Adipocyte (in vitro differentiated cells): ENCODE measurements at regions not wholly inside any gene's neighbourhood (a gene's known extent, or its start where the extent isn't known, plus 50 kb on each side); places are given as distances from the start of the nearest gene placed in this dataset.

ENCODE experiments used
- DNase-seq: peaks from one replicate; pipeline ENCODE4 v3.0.0-alpha.2; 2015; ENCODE audit warnings: low read depth
- H3K27me3 ChIP-seq: replicated peaks from 2 replicates; pipeline ENCODE4 v1.7.0; 2013; ENCODE audit warnings: mild to moderate bottlenecking, low read length, moderate library complexity; ENCODE audit not compliant: control insufficient read depth, insufficient read depth
- H3K36me3 ChIP-seq: 2 replicates; pipeline ENCODE4 v1.7.0; 2013; ENCODE audit warnings: low read length, mild to moderate bottlenecking, moderate library complexity; ENCODE audit not compliant: control insufficient read depth, insufficient read depth, severe bottlenecking
- H3K4me1 ChIP-seq: 2 replicates; pipeline ENCODE4 v1.7.0; 2013; ENCODE audit warnings: mild to moderate bottlenecking, low read length, moderate library complexity; ENCODE audit not compliant: control insufficient read depth, insufficient read depth
- H3K4me3 ChIP-seq: 2 replicates; pipeline ENCODE4 v1.7.0; 2013; ENCODE audit warnings: mild to moderate bottlenecking, low read length, moderate library complexity
- H3K9ac ChIP-seq: 2 replicates; pipeline ENCODE4 v1.7.0; 2013; ENCODE audit warnings: mild to moderate bottlenecking, low read length, moderate library complexity
- H3K9me3 ChIP-seq: 2 replicates; pipeline ENCODE4 v1.7.0; 2013; ENCODE audit warnings: mild to moderate bottlenecking, low read length, moderate library complexity; ENCODE audit not compliant: control insufficient read depth

DNA sequence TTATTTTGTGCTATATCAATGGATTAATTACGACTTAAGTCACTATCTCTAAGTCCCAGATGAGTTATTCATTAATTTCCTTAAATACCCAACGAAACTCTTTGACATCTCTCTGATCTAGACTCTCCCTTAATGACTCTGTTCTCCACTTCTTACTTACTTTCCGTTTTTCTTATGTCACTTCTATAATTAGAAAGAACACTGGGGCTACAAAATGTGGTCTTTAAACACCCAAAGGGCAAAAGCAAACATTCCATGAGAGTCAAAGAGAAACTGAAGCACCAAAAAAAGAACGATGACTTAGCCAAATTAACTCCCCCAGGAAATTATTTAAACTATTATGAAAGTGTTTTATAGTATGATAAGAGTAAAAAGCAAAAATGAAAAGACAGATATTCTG lies 166.4 kb upstream of the UBE2E2 start:
- H3K4me1 ChIP-seq: peaks cover 36% of the 10 kb centered on the region
- H3K9me3 ChIP-seq: peaks cover 7% of the 10 kb centered on the region
- no peak overlapping the region for H3K4me3 ChIP-seq
- peak overlapping the region; percentile 30 for H3K9ac ChIP-seq
- H3K36me3 ChIP-seq: no peaks in the 10 kb centered on the region
- peak; percentile 20 for DNase-seq
- no peaks in the 10 kb centered on the region for H3K27me3 ChIP-seq

DNA sequence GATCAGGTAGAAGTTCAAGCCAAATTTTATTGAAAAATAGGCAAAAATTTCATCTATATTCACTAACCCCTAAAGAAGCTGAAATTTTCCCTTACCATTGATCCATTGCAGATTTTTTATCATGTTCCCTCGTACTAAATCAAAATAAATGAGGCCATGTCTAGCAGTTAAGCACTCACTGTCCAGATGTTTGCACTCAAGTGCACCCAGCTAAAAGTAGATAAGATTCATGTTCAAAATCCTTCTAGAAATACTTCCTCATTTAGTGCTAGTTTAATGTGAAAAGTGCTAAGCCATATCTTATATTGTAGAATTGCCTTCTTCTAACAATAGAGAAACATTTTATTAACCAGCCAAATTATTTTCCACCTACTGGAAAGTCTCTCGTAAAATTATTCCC lies 164.7 kb upstream of the UBE2E2 start:
- H3K9ac ChIP-seq: no peak overlapping the region
- no peaks in the 10 kb centered on the region for H3K27me3 ChIP-seq

DNA sequence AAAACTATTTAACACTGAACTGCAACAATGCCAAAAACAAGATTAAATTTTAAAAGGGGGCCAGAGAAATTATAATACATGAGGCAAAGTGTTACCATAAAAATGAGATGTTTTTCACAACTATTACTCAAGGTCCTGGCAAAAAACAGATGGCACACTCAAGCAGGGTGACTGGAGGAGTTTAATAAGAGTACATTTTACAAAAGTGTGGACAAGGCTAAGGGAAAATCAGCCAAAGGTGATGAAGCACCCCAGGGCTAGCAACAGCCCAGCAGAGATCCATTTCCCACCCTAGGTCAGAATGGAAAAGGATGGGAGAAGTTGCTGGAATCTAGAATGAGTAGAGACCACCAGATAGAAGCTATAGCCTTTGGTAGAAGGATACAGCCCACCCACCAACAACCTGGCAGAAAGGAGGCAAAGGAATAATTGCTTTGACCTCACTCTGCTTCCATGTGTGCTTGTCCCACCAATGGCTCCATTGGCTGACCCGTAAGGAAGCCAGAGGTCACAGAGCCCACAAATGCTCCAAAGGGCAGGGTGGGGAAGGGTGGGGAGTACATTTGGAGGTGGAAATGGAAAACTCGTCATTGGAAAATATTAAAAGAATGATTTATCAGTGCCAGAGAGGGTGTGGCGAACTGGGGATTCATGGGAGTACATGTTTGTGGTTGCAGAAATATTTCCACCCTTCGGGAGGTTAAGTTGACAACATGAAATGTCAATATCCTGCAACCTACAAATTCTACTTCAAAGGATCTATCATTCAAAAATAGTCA lies 161.0 kb upstream of the UBE2E2 start:
- Histone ChIP-seq H3K4me3 (peak overlapping the region; percentile 50), H3K27me3 (no peaks in the 10 kb centered on the region), H3K9ac (peak overlapping the region; percentile 77), H3K36me3 (no peaks in the 10 kb centered on the region), H3K4me1 (peaks cover 47% of the 10 kb centered on the region), H3K9me3 (peaks cover 16% of the 10 kb centered on the region)
- DNase-seq: peak; percentile 48

More for the DNA sequence above, 164.7 kb upstream of the UBE2E2 start:
- DNase-seq: no peak
- no peak overlapping the region for H3K4me3 ChIP-seq
- H3K4me1 ChIP-seq: peaks cover 53% of the 10 kb centered on the region
- H3K36me3 ChIP-seq: no peaks in the 10 kb centered on the region
- H3K9me3 ChIP-seq: peaks cover 3% of the 10 kb centered on the region

- peaks cover 23% of the 10 kb centered on the region for H3K9me3 ChIP-seq
- no peak for DNase-seq
- H3K36me3 ChIP-seq: no peaks in the 10 kb centered on the region
- no peak overlapping the region for H3K9ac ChIP-seq
- H3K4me1 ChIP-seq: peaks cover 35% of the 10 kb centered on the region
- no peaks in the 10 kb centered on the region for H3K27me3 ChIP-seq
- H3K4me3 ChIP-seq: no peak overlapping the region
Observed at GRCh38 chr3:23044463-23044862, 158.7 kb upstream of the UBE2E2 start.

GRCh38 chr3:23046536-23046935 lies 156.6 kb upstream of the UBE2E2 start:
- H3K9me3 ChIP-seq: peaks cover 23% of the 10 kb centered on the region
- peaks cover 26% of the 10 kb centered on the region for H3K4me1 ChIP-seq
- no peaks in the 10 kb centered on the region for H3K36me3 ChIP-seq
- H3K27me3 ChIP-seq: no peaks in the 10 kb centered on the region
- no peak for DNase-seq
- H3K4me3 ChIP-seq: peak overlapping the region; percentile 12
- H3K9ac ChIP-seq: no peak overlapping the region

DNA sequence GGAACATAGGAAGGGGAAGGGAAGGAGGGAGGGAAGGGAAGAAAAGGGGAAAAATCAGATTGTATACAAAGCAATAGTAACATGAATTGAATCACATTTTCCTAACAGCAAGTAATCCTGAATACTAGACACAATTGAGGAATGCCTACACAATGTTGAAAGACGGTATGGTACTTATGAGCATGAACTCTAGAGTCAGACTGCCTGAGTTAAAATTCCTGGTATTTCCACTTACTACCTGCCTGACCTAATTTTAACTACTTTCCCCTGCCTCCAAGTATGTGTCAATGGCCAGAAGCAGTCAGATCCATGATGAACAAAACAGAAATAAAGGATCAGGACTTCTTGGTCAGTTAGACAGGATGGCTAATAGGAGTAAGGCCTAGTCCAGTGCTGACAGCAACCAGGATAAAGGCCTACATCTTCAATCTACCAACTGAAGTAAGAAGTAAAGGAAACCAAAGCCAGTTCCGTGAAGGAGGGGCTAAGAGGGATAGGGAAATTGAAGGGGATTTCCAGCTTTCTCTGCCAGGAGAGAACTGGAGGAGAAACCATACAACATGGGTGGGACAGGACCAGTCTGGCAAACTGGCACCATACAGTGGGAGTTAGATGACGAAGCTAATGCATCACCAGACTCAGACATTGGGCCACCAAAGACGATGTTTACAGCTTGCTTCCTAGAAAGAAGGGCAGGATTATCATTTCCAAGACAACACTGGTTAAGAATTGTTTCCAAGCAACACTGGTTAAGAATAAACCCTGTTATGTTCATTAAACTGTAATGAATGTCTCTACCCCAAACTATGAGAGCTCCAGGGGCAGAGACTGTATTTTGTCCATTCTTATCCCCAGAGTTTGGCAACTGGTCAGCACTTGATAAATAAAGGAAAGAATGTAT lies 151.6 kb upstream of the UBE2E2 start:
- H3K4me3 ChIP-seq: no peak overlapping the region

GRCh38 chr3:23052208-23052607 lies 150.9 kb upstream of the UBE2E2 start:
- Histone ChIP-seq H3K27me3 (no peaks in the 10 kb centered on the region), H3K9me3 (peaks cover 7% of the 10 kb centered on the region)
- DNase-seq: no peak

More for the DNA sequence above, 151.6 kb upstream of the UBE2E2 start:
- Histone ChIP-seq H3K36me3 (no peaks in the 10 kb centered on the region), H3K9ac (no peak overlapping the region), H3K4me1 (peaks cover 11% of the 10 kb centered on the region), H3K9me3 (peaks cover 14% of the 10 kb centered on the region), H3K27me3 (no peaks in the 10 kb centered on the region)
- DNase-seq: no peak

DNA sequence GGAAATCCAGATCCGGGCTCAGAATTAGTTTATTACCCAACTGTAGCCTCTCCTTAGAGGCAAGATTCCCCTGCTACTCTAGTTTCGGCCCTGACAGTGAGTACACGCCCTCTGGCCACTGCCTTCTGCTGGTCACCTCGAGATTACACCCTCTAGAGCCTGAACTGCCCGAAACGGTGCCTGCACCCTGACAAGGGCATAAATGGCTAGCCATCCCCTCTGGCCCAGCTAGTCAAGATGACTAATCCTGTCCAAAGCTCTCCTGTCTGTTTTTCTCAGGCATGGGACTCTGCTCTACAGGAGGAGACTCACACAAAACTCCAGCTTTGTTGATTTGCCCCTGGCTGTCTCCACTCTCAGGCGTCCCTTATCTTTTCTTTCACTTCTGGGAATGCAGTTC lies 150.5 kb upstream of the UBE2E2 start:
- H3K36me3 ChIP-seq: no peaks in the 10 kb centered on the region
- DNase-seq: no peak
- H3K9me3 ChIP-seq: peaks cover 3% of the 10 kb centered on the region
- H3K9ac ChIP-seq: no peak overlapping the region
- no peak overlapping the region for H3K4me3 ChIP-seq
- peaks cover 11% of the 10 kb centered on the region for H3K4me1 ChIP-seq
- H3K27me3 ChIP-seq: no peaks in the 10 kb centered on the region

More at GRCh38 chr3:23052208-23052607, 150.9 kb upstream of the UBE2E2 start:
- Histone ChIP-seq H3K4me3 (no peak overlapping the region), H3K4me1 (peaks cover 11% of the 10 kb centered on the region), H3K36me3 (no peaks in the 10 kb centered on the region), H3K9ac (no peak overlapping the region)

DNA sequence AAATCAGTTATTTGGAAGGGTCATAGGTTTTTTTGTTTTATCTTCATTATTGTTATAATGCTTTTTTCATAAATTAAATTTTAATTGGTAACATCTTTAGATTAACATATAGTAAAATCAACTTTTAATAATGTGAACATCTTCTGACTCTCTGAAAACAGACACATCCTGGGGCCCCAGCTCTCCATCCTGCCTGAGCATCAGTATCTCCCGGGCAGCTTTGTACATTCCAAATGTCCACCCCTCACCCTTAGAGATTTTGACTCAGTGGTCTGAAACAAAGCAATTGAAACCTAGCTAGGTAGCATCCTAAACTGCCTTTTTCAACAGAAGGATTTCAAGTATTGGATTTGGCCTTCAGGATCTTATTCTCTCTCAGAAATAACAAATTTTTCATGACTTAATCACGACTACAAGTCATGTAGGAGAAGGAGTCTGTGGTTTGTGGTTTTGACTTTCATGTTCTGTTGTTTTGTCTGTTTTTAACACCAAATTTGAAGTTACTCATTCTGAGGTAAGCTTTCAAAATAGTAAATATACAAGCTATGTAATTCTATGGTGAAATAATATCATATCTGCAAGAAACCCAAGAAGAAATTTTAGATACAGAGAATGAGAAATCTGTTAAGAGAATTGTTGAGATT lies 147.3 kb upstream of the UBE2E2 start:
- DNase-seq: peak; percentile 83

DNA sequence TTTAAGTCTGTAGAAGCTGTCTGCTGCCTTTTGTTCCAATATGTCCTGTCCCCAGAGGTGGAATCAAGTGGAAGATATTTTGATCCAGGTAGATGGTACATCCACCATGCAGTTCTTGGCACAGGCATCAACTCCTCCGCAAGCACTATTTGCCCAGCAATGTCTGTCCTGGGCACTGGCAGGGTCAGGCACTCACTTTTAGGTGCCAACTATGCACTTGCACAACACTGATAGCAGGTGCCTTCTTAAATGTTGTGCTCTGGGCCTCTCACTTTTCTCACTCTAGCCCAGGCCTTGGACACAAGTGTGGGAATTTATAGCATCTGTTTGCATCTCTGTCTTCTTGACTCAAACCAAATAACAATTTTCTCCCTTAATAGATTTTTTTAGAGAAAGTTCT lies 140.5 kb upstream of the UBE2E2 start:
- no peaks in the 10 kb centered on the region for H3K36me3 ChIP-seq
- no peaks in the 10 kb centered on the region for H3K9me3 ChIP-seq
- no peak for DNase-seq
- H3K9ac ChIP-seq: no peak overlapping the region
- H3K27me3 ChIP-seq: no peaks in the 10 kb centered on the region
- H3K4me1 ChIP-seq: no peaks in the 10 kb centered on the region
- no peak overlapping the region for H3K4me3 ChIP-seq

More for the DNA sequence above, 147.3 kb upstream of the UBE2E2 start:
- Histone ChIP-seq H3K4me3 (no peak overlapping the region), H3K9me3 (no peaks in the 10 kb centered on the region), H3K36me3 (no peaks in the 10 kb centered on the region), H3K27me3 (no peaks in the 10 kb centered on the region), H3K9ac (no peak overlapping the region), H3K4me1 (peaks cover 11% of the 10 kb centered on the region)

GRCh38 chr3:23062982-23063381 lies 140.1 kb upstream of the UBE2E2 start:
- Histone ChIP-seq H3K4me1 (no peaks in the 10 kb centered on the region), H3K36me3 (no peaks in the 10 kb centered on the region), H3K9ac (no peak overlapping the region), H3K9me3 (no peaks in the 10 kb centered on the region), H3K4me3 (no peak overlapping the region), H3K27me3 (no peaks in the 10 kb centered on the region)
- DNase-seq: no peak
